ENCODE measurements at regions not wholly inside any gene's neighbourhood (a gene's known extent, or its start where the extent isn't known, plus 50 kb on each side); places are given as distances from the start of the nearest gene placed in this dataset.

DNA sequence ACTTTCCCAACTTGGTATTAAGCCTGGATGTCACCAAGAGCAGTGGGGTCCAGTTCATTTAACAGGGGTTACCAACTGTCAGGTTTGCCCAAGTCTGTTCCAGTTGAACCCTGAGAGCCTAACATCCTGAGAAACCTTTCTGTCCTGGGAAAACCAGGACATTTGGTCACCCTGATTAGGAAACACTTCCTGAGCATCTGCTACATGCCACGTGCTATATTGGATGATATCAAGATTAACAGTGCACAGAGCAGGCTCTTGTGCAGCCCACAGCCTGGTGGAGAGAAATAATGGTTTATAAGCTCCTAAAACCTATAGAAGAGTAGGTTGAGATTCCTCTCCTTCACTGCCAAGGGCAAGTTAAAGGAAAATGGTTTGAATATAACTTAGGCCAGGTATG is 102.9 kb upstream of the RAD23B start:
- TF ChIP-seq, protein P1, sequence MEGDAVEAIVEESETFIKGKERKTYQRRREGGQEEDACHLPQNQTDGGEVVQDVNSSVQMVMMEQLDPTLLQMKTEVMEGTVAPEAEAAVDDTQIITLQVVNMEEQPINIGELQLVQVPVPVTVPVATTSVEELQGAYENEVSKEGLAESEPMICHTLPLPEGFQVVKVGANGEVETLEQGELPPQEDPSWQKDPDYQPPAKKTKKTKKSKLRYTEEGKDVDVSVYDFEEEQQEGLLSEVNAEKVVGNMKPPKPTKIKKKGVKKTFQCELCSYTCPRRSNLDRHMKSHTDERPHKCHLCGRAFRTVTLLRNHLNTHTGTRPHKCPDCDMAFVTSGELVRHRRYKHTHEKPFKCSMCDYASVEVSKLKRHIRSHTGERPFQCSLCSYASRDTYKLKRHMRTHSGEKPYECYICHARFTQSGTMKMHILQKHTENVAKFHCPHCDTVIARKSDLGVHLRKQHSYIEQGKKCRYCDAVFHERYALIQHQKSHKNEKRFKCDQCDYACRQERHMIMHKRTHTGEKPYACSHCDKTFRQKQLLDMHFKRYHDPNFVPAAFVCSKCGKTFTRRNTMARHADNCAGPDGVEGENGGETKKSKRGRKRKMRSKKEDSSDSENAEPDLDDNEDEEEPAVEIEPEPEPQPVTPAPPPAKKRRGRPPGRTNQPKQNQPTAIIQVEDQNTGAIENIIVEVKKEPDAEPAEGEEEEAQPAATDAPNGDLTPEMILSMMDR (IDR thresholded peaks at IDR 0.05) = no peak
- TF ChIP-seq POLR2AphosphoS5 (IDR thresholded peaks at IDR 0.05) (no peak), POLR2A (IDR thresholded peaks at IDR 0.05; ENCODE audit: low read depth) (no peak)

All from esophagus muscularis mucosa (tissue), 3 donors.